NCI-H128 (cell line): ENCODE measurements at regions not wholly inside any gene's neighbourhood (a gene's known extent, or its start where the extent isn't known, plus 50 kb on each side); places are given as distances from the start of the nearest gene placed in this dataset.
"Not testable (repeated sequence)": the region's sequence is repeated elsewhere in the genome, so short reads cannot be mapped to it uniquely, and the experiment has no call there.

ENCODE experiments used
- DNase-seq: peaks from one replicate; lab custom pipeline; 2025; ENCODE audit not compliant: unreplicated experiment; lab: John Stamatoyannopoulos, UW

DNA sequence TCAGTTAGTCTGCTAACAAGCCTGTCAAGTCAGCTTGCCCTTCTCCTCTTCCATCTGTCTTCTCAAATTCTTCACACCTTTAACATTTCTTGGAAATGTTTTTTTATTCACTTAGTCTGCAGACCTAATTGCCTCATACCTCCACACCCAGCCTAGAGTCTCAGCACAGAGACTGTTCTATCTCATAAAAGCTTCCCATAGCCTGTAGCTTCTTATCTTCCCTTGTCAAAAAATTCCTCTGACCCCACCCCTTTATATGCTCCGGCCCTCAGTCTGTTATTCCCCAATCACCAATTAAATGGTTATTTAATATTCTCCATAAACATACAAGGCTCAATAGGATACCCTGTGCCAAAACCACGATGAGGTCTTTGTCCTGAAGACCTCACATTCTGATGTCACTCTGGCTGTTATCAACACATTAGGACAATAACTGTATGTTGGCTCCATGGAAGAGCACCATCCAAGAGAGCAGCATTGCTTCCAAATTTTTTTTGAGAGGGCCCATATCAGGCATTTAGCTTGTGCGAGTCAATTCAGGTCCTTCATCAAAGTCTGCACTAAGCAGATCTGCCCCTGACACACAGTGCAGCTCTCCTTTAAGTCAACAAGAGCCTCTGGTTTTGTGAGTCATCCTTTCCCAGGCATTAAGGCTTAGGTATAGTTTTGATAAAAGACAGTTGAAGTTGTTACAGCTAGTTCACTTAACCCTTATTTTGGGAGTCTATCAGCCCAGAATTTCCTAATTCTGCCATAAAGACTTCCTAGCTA is 83.2 kb upstream of the TBX18 start:
- no peak for DNase-seq

DNA sequence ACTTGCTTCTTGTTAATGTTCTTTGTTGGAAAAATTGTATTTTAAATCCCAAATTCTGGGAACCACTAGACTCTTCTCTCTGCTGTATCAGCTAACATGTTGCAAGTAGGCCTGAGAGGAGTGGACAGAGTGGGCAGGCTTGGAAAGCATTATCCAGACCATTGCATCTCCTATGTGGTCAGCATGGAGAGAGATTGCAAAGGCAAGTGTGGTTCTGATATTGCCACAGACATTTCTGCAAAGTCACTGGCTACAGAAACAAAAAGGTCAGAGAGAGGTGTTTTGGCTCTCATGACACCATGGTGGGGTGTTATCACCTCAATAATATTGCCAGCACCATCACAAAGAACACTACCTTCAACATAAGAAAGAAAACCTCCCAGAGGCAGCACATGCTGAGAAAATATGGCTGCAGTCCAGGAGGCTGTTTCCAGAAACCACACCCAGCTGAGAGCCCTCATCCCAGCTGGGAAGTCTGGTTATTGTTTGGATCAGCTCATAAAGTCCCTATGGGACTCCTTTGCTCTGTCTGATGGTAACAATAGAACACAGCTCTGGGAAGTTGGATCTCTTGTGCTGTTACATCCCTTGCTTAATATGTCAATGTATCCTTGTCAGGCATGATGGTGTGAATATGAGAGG is 78.2 kb upstream of the TBX18 start:
- no peak for DNase-seq

DNA sequence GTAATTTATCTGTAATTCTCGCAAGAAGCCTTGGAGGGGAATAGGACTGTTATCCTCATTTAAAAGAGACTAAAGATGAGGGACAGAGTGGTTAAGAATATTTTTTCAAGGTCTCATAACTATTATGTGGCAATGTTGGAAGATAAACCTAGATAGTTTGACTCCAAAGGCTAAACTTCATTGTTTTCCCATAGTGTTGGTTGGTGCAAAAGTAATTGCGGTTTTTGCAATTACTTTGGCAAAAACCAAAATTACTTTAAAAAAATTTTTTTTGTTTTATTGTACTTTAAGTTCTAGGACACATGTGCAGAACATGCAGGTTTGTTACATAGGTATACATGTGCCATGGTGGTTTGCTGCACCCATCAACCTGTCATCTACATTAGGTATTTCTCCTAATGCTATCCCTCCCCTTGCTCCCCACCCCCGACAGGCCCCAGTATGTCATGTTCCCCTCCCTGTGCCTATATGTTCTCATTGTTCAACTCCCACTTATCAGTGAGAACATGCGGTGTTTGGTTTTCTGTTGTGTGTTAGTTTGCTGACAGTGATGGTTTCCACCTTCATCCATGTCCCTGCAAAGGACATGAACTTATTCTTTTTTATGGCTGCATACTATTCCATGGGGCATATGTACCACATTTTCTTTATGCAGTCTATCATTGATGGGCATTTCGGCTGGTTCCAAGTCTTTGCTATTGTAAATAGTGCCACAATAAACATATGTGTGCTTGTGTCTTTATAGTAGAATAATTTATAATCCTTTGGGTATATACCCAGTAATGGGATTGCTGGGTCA is 72.9 kb upstream of the TBX18 start:
- not testable (repeated sequence) for DNase-seq

DNA sequence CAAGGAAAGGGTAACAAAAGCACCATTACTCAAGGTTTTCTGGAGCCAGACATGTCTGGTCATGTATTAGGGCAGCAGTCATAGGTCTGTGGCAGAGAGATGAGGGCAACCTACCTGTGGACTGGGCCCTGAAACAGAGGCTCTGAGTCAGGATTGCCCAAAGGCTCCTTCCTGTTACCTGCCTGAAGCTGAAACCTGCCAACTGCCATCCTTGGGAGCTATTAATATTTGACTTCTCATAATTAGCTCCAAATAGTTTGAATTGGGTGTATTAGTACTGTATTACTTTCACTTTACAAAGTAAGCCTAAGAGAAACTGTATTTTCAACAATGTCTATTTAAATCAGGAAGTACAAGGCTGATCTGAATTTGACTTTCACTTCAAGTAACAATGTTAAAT is 72.0 kb upstream of the TBX18 start:
- no peak for DNase-seq

DNA sequence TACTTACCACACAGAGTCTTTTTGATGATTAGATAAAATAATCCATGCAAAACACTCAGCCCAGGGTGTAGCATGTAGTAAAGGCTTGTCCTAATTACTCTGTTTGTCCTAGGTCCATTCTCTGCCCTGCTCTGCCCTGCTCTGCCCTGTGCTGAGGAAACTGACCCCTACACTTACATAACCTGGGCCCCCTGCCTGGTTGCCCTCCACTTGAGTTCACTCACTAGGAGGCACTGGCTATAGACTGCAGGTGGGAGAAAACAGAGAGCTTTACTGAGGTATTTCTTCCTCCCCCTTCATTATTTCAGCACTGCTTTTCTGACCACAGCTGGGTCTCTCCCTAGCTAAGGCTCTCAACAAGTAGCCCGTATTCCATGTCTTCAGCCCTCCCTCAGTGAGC is 70.9 kb upstream of the TBX18 start:
- no peak for DNase-seq

DNA sequence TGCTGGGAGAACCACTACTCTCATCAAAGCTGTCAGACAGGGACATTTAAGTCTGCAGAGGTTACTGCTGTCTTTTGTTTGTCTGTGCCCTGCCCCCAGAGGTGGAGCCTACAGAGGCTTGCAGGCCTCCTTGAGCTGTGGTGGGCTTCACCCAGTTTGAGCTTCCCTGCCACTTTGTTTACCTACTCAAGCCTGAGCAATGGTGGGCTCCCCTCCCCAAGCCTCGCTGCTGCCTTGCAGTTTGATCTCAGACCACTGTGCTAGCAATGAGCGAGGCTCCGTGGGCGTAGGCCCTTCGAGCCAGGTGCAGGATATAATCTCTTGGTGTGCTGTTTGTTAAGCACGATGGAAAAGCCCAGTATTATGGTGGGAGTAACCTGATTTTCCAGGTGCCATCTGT is 67.5 kb upstream of the TBX18 start:
- not testable (repeated sequence) for DNase-seq

DNA sequence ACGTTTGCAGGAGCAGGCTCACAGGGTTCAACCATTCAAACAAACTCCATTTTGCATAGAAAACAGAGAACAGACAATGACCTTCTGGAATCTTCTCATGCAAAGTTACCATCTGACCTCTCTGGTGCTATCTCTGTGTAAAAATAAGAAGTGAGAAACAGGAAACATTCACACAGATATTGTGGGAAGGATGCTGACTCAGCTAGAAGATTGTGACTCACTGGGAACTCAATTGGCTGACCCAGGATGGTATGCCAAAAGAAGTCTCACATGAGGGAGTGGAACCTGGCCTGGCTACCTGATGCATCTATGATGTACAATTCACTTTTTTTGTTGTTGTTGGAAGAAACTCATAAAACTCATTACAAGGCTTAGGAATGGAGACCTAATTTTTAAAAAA is 61.1 kb upstream of the TBX18 start:
- DNase-seq, result no peak

DNA sequence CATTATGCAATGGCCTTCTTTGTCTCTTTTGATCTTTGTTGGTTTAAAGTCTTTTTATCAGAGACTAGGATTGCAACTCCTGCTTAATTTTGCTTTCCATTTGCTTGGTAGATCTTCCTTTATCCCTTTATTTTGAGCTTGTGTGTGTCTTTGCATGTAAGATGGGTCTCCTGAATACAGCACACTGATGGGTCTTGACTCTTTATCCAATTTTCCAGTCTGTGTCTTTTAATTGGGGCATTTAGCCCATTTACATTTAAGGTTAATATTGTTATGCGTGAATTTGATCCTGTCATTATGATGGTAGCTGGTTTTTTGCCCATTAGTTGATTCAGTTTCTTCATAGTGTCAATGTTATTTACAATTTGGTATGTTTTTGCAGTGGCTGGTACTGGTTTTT is 56.9 kb upstream of the TBX18 start:
- DNase-seq, result not testable (repeated sequence)

DNA sequence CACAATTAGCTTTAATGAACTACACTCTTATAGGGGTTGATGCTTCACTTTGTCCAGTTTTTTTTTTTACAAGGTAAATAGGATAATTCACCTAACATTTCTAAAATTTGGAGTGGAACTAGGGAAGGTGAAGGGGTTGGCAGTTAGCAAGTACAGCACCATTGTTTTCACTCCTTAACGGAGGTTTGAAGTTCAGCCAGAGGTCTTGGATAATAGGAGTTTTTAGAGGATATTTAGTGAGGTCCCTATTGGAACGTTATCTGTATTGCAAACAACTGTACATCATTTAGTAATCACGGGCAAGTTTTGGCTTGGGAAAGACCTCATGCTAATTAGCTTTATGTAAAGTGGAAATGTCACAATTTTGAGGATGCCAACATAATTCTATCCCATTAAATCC is 52.3 kb upstream of the TBX18 start:
- DNase-seq, result no peak

DNA sequence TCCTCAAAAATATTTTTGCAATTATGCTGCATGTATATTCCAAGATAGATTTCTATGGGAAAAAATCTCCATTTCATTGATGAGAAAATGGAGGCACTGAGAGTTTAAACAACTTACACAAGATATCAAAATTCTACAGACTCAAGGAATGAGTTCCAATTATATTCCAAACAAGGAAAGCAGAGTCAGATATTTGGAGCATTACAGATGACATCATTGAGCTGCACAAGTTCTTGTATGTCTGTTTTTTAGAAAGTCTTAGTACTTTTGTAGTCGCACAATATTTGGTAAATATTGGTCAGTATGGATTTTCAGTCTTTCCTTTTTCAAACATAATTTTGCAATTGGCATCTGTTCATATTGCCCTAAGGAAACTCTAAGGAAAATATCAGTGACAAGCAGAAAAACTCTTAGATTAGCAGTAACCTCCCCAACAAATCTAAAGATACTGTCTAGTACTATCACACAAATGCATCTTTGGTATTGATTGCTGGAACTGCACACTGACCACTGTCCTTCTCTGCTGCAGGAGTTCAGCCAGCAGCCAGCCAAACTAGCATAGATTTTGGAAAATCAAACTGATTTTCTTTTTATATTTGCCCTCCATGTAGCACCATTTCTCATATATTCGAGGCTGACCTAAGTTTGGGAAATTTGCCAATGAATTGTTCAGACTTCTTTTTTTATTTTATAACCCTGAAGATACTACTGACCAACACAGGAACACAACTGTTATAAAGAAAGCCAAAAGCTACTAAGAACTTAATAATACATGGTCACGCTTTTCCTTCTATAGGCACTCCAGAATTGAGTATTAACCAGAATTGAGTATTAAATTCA is 51.7 kb upstream of the TBX18 start:
- DNase-seq, result no peak
